ENCODE measurements at regions not wholly inside any gene's neighbourhood (a gene's known extent, or its start where the extent isn't known, plus 50 kb on each side); places are given as distances from the start of the nearest gene placed in this dataset.

DNA sequence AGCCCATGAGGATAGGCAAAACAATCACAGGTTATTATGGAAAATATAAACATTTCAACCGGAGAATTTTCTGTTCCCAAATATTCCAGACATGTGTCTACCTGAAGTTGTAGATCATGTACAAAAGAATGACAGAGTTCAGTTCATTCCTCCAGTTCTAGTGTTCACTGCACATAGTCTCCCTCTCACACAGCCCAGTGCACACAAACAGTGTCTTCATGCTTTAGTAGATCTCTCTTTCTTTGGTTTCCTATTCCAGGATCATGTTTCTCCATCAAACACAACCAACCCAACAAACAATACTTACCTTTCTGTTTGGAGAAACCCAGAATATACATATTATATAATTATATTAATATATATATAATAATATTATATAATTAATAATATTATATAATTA is 671.9 kb downstream of the TRIML1 start:
- H3K36me3 ChIP-seq (ENCODE audit: control insufficient read depth, insufficient read depth, low read length), result no peaks in the 10 kb centered on the region
- Mint-ChIP-seq H3K27ac (no peak overlapping the region), H3K4me1 (no peaks in the 10 kb centered on the region), H3K9me3 (peaks cover 7% of the 10 kb centered on the region), H3K4me3 (no peak overlapping the region), H3K27me3 (ENCODE audit: insufficient read depth) (no peaks in the 10 kb centered on the region), H3K36me3 (ENCODE audit: low read depth) (no peaks in the 10 kb centered on the region)
- WGBS, 2 experiments (ENCODE audit: insufficient coverage in 1 of 2, insufficient read length in 1 of 2), result 91 to 100% methylated on average over 1 of the region's 1 CpG
- DNase-seq, result no peak
- TF ChIP-seq, protein P1, sequence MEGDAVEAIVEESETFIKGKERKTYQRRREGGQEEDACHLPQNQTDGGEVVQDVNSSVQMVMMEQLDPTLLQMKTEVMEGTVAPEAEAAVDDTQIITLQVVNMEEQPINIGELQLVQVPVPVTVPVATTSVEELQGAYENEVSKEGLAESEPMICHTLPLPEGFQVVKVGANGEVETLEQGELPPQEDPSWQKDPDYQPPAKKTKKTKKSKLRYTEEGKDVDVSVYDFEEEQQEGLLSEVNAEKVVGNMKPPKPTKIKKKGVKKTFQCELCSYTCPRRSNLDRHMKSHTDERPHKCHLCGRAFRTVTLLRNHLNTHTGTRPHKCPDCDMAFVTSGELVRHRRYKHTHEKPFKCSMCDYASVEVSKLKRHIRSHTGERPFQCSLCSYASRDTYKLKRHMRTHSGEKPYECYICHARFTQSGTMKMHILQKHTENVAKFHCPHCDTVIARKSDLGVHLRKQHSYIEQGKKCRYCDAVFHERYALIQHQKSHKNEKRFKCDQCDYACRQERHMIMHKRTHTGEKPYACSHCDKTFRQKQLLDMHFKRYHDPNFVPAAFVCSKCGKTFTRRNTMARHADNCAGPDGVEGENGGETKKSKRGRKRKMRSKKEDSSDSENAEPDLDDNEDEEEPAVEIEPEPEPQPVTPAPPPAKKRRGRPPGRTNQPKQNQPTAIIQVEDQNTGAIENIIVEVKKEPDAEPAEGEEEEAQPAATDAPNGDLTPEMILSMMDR (conservative IDR thresholded peaks at IDR 0.05), result no peak
- no peak overlapping the region for H3K27ac ChIP-seq (ENCODE audit: low read depth, low read length)
- no peak overlapping the region for H3K9ac ChIP-seq (ENCODE audit: extremely low read depth, low read length, poor library complexity, severe bottlenecking)
- no peaks in the 10 kb centered on the region for H3K4me1 ChIP-seq (ENCODE audit: control insufficient read depth, insufficient read depth, low read length)
- no peak overlapping the region for H3K4me3 ChIP-seq (ENCODE audit: low read length)
- no peaks in the 10 kb centered on the region for H3K27me3 ChIP-seq (ENCODE audit: control insufficient read depth, insufficient read depth, low read length, poor library complexity, severe bottlenecking)
- H3K9me3 ChIP-seq (ENCODE audit: control insufficient read depth, low read length), result peaks cover 6% of the 10 kb centered on the region

DNA sequence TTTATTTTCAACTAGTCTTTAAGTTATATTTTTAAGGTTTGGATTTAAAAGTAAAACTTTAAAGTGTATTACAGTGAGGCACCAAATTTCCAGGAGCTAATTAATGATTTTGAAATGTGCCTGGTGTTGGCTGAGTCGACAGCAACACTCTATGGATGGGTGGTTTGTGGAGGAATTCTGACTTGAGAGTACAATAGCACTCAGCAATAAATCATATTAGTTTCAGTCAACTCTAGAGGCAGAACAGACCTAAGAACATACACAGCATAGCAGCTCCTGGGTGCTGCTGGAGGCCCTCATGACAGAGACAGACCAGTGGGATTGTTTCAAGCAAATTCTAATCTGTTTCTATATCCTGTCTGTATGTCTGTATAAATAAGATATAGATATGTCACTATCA is 673.4 kb downstream of the TRIML1 start:
- peaks cover 6% of the 10 kb centered on the region for H3K9me3 ChIP-seq (ENCODE audit: control insufficient read depth, low read length)
- H3K27ac Mint-ChIP-seq, result no peak overlapping the region
- H3K9me3 Mint-ChIP-seq, result peaks cover 7% of the 10 kb centered on the region
- H3K27me3 Mint-ChIP-seq (ENCODE audit: insufficient read depth), result no peaks in the 10 kb centered on the region
- H3K36me3 ChIP-seq (ENCODE audit: control insufficient read depth, insufficient read depth, low read length), result no peaks in the 10 kb centered on the region
- no peaks in the 10 kb centered on the region for H3K4me1 ChIP-seq (ENCODE audit: control insufficient read depth, insufficient read depth, low read length)
- 89% methylated on average over 1 of the region's 1 CpG; no CpG with 5 or more reads in 1 of the 2 experiments for WGBS, 2 experiments (ENCODE audit: insufficient coverage in 1 of 2, insufficient read length in 1 of 2)
- H3K4me1 Mint-ChIP-seq, result no peaks in the 10 kb centered on the region
- TF ChIP-seq, protein P1 (conservative IDR thresholded peaks at IDR 0.05), result no peak
- H3K36me3 Mint-ChIP-seq (ENCODE audit: low read depth), result no peaks in the 10 kb centered on the region
- H3K27ac ChIP-seq (ENCODE audit: low read depth, low read length), result no peak overlapping the region
- no peak overlapping the region for H3K4me3 Mint-ChIP-seq
- no peak overlapping the region for H3K4me3 ChIP-seq (ENCODE audit: low read length)
- no peaks in the 10 kb centered on the region for H3K27me3 ChIP-seq (ENCODE audit: control insufficient read depth, insufficient read depth, low read length, poor library complexity, severe bottlenecking)
- no peak overlapping the region for H3K9ac ChIP-seq (ENCODE audit: extremely low read depth, low read length, poor library complexity, severe bottlenecking)
- no peak for DNase-seq

DNA sequence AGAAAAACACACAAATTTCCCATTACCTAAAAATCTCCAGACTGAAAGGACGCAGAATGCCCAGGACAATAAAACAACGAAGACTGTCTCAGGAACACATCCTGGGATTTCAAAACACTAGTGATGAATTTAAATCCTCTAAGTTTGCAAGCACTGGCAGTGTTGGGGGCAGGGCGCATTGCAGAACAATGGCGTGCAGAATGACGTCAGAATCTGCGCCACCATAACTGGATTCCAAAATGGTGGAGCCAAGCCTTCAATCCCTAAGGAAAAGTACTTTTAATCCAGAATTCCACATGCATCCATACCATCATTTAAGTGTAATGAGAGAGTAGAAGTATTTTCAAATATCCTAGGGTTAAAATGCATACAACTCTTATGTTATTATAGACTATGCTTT is 679.1 kb downstream of the TRIML1 start:
- Mint-ChIP-seq H3K27me3 (ENCODE audit: insufficient read depth) (no peaks in the 10 kb centered on the region), H3K36me3 (ENCODE audit: low read depth) (no peaks in the 10 kb centered on the region), H3K9me3 (peaks cover 7% of the 10 kb centered on the region), H3K4me3 (no peak overlapping the region), H3K4me1 (no peaks in the 10 kb centered on the region), H3K27ac (no peak overlapping the region)
- Histone ChIP-seq H3K4me3 (ENCODE audit: low read length) (no peak overlapping the region), H3K27me3 (ENCODE audit: control insufficient read depth, insufficient read depth, low read length, poor library complexity, severe bottlenecking) (no peaks in the 10 kb centered on the region), H3K4me1 (ENCODE audit: control insufficient read depth, insufficient read depth, low read length) (peaks cover 5% of the 10 kb centered on the region), H3K9ac (ENCODE audit: extremely low read depth, low read length, poor library complexity, severe bottlenecking) (no peak overlapping the region), H3K9me3 (ENCODE audit: control insufficient read depth, low read length) (peaks cover 6% of the 10 kb centered on the region), H3K27ac (ENCODE audit: low read depth, low read length) (no peak overlapping the region), H3K36me3 (ENCODE audit: control insufficient read depth, insufficient read depth, low read length) (no peaks in the 10 kb centered on the region)
- 97 to 100% methylated on average over 2 to 6 of the region's 6 CpGs for WGBS, 2 experiments (ENCODE audit: insufficient coverage in 1 of 2, insufficient read length in 1 of 2)
- no peak for DNase-seq
- TF ChIP-seq, protein P1 (conservative IDR thresholded peaks at IDR 0.05), result no peak

All from endodermal cell (in vitro differentiated cells).